ENCODE measurements at regions not wholly inside any gene's neighbourhood (a gene's known extent, or its start where the extent isn't known, plus 50 kb on each side); places are given as distances from the start of the nearest gene placed in this dataset.

- DNase-seq: no peak
These were observed 65.9 kb upstream of the MANEA start for GRCh38 chr6:95511404-95511803.

GRCh38 chr6:95515975-95516374 is 61.4 kb upstream of the MANEA start:
- DNase-seq: no peak

- no peak for DNase-seq
These were observed 60.3 kb upstream of the MANEA start for GRCh38 chr6:95517004-95517403.

DNA sequence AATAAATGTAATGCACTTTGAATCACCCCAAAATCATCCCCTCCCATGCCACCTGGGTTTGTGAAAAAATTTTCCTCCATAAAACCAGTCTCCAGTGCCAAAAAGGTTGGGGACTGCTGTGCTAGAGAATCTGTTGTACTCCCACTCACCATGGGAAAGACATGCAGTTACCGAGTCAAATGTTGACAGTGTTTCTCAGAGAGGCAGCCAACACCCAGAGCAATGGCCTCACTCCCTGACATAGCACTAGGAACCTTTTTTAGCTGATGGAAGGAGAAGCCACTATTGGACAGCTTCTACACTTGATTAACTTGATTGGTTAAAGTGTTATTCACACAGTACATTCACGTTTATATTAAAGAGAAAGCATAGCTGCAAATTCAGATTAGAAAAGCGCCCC is 59.8 kb upstream of the MANEA start:
- no peak for DNase-seq

DNA sequence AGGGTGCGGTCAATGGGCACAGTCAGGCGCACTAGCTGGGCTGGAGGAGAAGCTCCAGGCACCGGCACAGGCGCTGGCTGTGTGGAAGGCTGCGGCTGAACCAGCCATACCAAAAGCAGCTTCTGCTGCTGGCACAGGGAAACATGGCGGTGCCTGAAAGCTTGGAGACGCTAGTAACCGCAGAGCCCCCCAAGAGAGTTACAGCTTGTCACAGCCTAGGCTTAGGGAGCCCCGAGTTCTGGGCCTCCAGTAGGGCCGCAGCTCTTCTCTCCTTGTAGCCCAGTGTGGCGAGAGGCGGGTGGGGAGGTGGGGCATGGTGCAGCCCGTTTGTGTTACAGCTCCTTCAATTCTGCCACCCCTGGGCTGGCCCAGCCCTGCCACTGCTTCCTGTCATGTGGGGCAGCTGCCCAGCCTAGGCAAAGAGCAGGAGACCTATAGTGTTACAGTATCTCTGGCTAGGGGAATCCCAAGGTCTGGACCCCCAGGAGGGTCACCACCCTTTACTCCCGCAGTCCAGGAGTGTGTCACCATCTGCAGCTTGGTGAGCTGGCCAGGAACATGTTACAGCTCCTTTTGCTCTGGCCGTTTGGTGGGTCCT is 58.6 kb upstream of the MANEA start:
- DNase-seq: no peak

GRCh38 chr6:95519228-95520037 is 57.9 kb upstream of the MANEA start:
- no peak for DNase-seq

- DNase-seq: no peak
These were observed 56.2 kb upstream of the MANEA start for GRCh38 chr6:95521181-95521580.
